Upper lobe of left lung (tissue), 4 donors: ENCODE measurements at regions not wholly inside any gene's neighbourhood (a gene's known extent, or its start where the extent isn't known, plus 50 kb on each side); places are given as distances from the start of the nearest gene placed in this dataset.

Experiments used
- EP300 ChIP-seq, 4 donors: sonication (generic); formaldehyde crosslinking; IDR thresholded peaks; one replicate each; pipeline ENCODE4 v1.5.1; 2017; ENCODE audit warnings: antibody characterized with exemption in 4 of 4, control low read depth in 2 of 4
- POLR2A ChIP-seq, 4 donors: fragments of 450-650 bp; IDR thresholded peaks; one replicate each; pipeline ENCODE4 v1.5.1; 2016 to 2017; ENCODE audit warnings: antibody characterized with exemption in 4 of 4, mild to moderate bottlenecking in 2 of 4
- POLR2AphosphoS5 ChIP-seq, 2 donors: sonication (generic); formaldehyde crosslinking; IDR thresholded peaks; one replicate each; pipeline ENCODE4 v1.5.1; 2017; ENCODE audit warnings: antibody characterized with exemption in 2 of 2
- TF ChIP-seq, protein P1 (sequence below), 6 experiments: fragments of 450-650 bp in 4 of 6; fragments of 200-600 bp in 2 of 6; sonication (generic) in 2 of 6; IDR thresholded peaks; one replicate each; pipeline ENCODE4 v1.5.1; 2016 to 2019; ENCODE audit warnings: antibody characterized with exemption in 6 of 6

DNA sequence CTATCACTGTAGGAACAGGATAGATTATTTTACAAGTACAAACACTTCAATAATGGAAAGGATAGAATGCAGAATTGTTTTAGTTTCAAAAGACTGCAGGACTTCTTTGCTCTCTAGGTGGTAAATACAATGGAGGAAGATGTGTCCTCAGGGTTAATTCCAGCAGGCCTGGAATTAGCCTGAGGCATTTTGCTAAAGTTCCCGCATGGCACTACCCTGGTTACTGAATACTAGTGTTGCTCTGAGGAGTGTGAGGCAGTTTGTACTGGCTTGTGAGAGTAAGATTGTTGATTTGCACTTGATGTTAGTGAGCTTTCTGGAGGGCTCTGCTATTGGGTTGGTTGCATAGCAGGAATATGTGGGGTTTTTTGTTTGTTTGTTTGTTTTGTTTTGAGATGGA is 61.4 kb downstream of the FASLG start:
- TF ChIP-seq, protein P1, sequence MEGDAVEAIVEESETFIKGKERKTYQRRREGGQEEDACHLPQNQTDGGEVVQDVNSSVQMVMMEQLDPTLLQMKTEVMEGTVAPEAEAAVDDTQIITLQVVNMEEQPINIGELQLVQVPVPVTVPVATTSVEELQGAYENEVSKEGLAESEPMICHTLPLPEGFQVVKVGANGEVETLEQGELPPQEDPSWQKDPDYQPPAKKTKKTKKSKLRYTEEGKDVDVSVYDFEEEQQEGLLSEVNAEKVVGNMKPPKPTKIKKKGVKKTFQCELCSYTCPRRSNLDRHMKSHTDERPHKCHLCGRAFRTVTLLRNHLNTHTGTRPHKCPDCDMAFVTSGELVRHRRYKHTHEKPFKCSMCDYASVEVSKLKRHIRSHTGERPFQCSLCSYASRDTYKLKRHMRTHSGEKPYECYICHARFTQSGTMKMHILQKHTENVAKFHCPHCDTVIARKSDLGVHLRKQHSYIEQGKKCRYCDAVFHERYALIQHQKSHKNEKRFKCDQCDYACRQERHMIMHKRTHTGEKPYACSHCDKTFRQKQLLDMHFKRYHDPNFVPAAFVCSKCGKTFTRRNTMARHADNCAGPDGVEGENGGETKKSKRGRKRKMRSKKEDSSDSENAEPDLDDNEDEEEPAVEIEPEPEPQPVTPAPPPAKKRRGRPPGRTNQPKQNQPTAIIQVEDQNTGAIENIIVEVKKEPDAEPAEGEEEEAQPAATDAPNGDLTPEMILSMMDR (IDR thresholded peaks at IDR 0.05) = no peak
- no peak for TF ChIP-seq POLR2AphosphoS5 (IDR thresholded peaks at IDR 0.05)
- TF ChIP-seq POLR2A (IDR thresholded peaks at IDR 0.05) = no peak
- TF ChIP-seq EP300 (IDR thresholded peaks at IDR 0.05) = no peak
